ENCODE measurements at regions not wholly inside any gene's neighbourhood (a gene's known extent, or its start where the extent isn't known, plus 50 kb on each side); places are given as distances from the start of the nearest gene placed in this dataset.

GRCh38 chrX:65838674-65839073, 171.2 kb downstream of the MSN start:
- Histone ChIP-seq H3K18ac (ENCODE audit: extremely low read depth, low read length) (no peak overlapping the region), H3K4me1 (replicated peaks in 1 of 4; ENCODE audit: control insufficient read depth in 3 of 4, insufficient read depth in 4 of 4, low read length in 3 of 4) (no peaks in the 10 kb centered on the region), H3K9ac (replicated peaks in 1 of 4; ENCODE audit: extremely low read depth in 1 of 4, low read depth in 3 of 4, low read length in 3 of 4) (no peak overlapping the region), H3K9me3 (ENCODE audit: insufficient read depth in 2 of 2, low read depth in 1 of 2, low read length in 1 of 2) (peaks cover 10 to 35% of the 10 kb centered on the region in 2 experiments; a peak in 3 of 4 replicates), H4K91ac (replicated peaks; ENCODE audit: insufficient read length, low read length) (no peak overlapping the region), H3K79me2 (ENCODE audit: control insufficient read depth in 1 of 2, insufficient read depth in 2 of 2, low read length in 2 of 2) (no peaks in the 10 kb centered on the region), H2BK12ac (ENCODE audit: low read depth, low read length) (no peak overlapping the region), H3K23ac (ENCODE audit: insufficient read length) (no peak overlapping the region), H3K14ac (ENCODE audit: insufficient read length) (no peak overlapping the region), H2BK15ac (ENCODE audit: low read length) (no peak overlapping the region), H3K23me2 (ENCODE audit: low read depth, low read length) (no peaks in the 10 kb centered on the region), H3K4me2 (ENCODE audit: insufficient read depth in 1 of 2, low read depth in 2 of 2, low read length in 2 of 2) (no peak overlapping the region), H2BK20ac (ENCODE audit: low read length) (no peak overlapping the region), H3K56ac (replicated peaks; ENCODE audit: insufficient read length, low read depth, low read length) (no peak overlapping the region), H2AFZ (ENCODE audit: low read length) (no peak overlapping the region), H4K5ac (ENCODE audit: insufficient read length, low read depth, low read length) (no peak overlapping the region), H3K36me3 (ENCODE audit: control insufficient read depth in 2 of 4, insufficient read depth in 4 of 4, low read length in 3 of 4) (no peaks in the 10 kb centered on the region), H2BK5ac (ENCODE audit: low read depth, low read length) (no peak overlapping the region), H4K8ac (ENCODE audit: extremely low read depth, insufficient read depth, low read length) (no peak overlapping the region), H2BK120ac (replicated peaks; ENCODE audit: low read depth, low read length) (no peak overlapping the region), H3K79me1 (ENCODE audit: low read depth, low read length) (no peaks in the 10 kb centered on the region), H3K27ac (ENCODE audit: low read depth, low read length) (no peak overlapping the region), H4K20me1 (replicated peaks in 1 of 2; ENCODE audit: control insufficient read depth in 1 of 2, insufficient read depth in 2 of 2, low read length in 2 of 2) (no peaks in the 10 kb centered on the region), H3K4me3 (ENCODE audit: extremely low read depth in 1 of 4, insufficient read depth in 2 of 4, low read depth in 3 of 4, low read length in 4 of 4) (no peak overlapping the region), H3K27me3 (replicated peaks in 1 of 4; ENCODE audit: control insufficient read depth in 3 of 4, extremely low read depth in 1 of 4, insufficient read depth in 3 of 4, low read length in 3 of 4) (no peaks in the 10 kb centered on the region), H2AK5ac (ENCODE audit: low read depth, low read length) (no peak overlapping the region), H3K4ac (replicated peaks; ENCODE audit: insufficient read length, low read depth, low read length) (no peak overlapping the region)
- no peak for FAIRE-seq
- 80% methylated on average over 1 of the region's 3 CpGs; no CpG with 5 or more reads in 1 of the 2 experiments for WGBS, 2 experiments (ENCODE audit: extremely low coverage in 1 of 2, insufficient coverage in 1 of 2, insufficient read length in 1 of 2, insufficient replicate concordance in 2 of 2, low coverage in 1 of 2, low lambda C conversion rate in 2 of 2, missing lambda C conversion rate in 1 of 2)
- ChIA-PET CTCF (ENCODE audit: partially characterized antibody) (no interaction called here), POLR2A (ENCODE audit: partially characterized antibody) (no interaction called here)
- DNase-seq (ENCODE audit: low read depth in 1 of 2, low spot score in 2 of 2) = no peak
- TF ChIP-seq CHD1 (IDR thresholded peaks at IDR 0.05; ENCODE audit: low read depth, low read length) (no peak), CEBPB (IDR thresholded peaks at IDR 0.05; ENCODE audit: low read depth, low read length) (no peak), TEAD4 (IDR thresholded peaks at IDR 0.05; ENCODE audit: low read depth, low read length) (no peak), SIX5 (IDR thresholded peaks at IDR 0.05; ENCODE audit: low read depth, low read length) (no peak), SIRT6 (IDR thresholded peaks at IDR 0.05; ENCODE audit: low read length) (no peak), TAF7 (optimal IDR thresholded peaks at IDR 0.05; ENCODE audit: borderline replicate concordance, low read depth, low read length) (no peak), KDM5A (IDR thresholded peaks at IDR 0.05; ENCODE audit: low read length) (no peak), SAP30 (IDR thresholded peaks at IDR 0.05; ENCODE audit: insufficient read depth, insufficient replicate concordance, low read length) (no peak), BRCA1 (IDR thresholded peaks at IDR 0.05; ENCODE audit: low read depth, low read length) (no peak), HDAC2 (IDR thresholded peaks at IDR 0.05; ENCODE audit: borderline replicate concordance in 1 of 2, low read depth in 2 of 2, low read length in 2 of 2) (no peak)

Measured in H1 (cell line).